GM19397 (cell line): ENCODE measurements at regions not wholly inside any gene's neighbourhood (a gene's known extent, or its start where the extent isn't known, plus 50 kb on each side); places are given as distances from the start of the nearest gene placed in this dataset.

Experiments used
- ATAC-seq: cut with Tn5 transposase; IDR thresholded peaks from one replicate; pipeline ENCODE4 v1.9.1; 2021; ENCODE audit warnings: mild to moderate bottlenecking, moderate library complexity; ENCODE audit not compliant: unreplicated experiment

DNA sequence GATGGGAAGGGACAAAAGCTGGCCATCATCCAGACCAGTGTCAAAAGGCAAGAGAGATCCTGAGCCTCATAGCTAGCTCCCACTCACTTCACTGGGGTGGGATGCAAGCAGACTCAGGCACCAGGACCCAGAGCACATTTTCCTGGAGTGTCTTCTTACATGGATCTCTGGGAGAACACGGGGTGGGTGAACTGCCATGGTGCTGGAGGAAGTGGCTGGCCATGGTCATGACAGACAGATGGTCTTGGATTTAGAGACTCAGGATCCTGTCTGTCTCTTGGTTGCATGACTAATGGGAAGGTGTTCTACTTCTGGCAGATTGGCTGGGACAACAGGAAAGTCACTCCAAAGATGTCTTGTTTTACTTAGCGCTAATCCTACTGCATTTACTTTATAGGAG lies 311.5 kb downstream of the ATP23 start:
- no peak for ATAC-seq

DNA sequence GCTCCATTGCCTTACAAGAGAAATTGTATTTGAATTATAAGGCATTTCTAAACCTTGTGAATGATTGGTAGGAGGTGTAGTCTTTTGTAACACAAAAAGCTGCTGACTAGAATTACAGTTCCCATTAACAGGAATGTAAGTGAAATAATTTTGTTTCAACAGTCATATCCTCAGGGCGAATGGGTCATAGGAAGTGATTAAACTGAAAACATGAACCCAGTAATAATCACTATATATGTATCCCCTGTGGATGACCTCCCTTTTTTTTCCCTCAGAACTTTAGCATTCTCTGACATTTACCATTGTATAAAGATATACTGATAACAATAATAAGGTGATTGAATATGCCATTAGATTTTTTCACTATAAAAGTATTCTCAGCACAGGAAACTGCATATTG lies 312.3 kb downstream of the ATP23 start:
- no peak for ATAC-seq

DNA sequence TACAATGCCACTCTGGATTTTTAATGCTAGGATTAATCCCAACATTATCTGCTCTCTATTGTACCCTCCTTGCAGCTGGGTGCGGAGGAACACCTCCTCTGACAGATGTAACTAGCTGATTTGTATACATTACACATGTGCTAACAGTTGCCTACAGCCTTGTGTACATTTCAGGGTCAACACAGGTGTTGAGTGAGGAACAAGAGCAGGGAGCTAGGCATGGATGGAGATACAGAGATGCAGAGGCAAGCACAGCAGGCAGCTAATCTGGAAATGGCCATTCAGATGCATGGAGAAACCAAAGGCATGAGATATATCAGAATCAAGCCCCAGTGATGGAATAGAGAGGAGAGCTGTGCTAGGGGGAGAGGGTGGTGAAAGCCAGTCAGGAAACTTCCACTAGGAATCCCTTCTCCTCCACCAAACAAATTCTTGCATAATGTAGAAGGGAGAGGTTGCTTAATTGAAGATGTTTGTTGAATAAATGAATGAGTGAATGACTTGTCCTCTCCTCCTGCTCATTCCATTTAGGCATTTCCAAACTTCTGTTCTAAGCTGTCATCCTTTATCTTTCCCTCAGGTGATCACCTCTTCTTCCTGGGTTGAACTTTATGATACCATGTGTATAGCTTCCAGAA lies 313.2 kb downstream of the ATP23 start:
- no peak for ATAC-seq

GRCh38 chr12:58262796-58263195 lies 321.4 kb downstream of the ATP23 start:
- no peak for ATAC-seq

- ATAC-seq: no peak
Measured at GRCh38 chr12:58263816-58264215, 322.4 kb downstream of the ATP23 start.

DNA sequence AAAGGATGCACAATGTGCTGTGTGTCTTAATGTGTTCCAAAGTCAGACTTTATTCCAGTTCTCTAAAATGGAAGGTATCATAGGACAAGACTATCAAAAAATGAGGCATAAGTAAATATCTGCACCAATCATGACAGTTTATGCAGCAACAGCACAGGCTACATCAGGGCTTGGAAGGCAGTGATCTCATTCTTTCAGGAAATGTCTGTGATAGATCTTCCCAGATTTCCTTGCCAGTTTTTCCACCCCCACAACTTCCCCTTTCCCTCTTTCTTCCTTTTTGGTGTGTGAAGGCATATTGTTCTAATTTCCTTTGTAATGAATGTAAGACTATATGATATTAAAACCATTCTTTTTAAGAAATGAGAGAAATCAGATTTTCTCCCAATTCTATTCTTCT lies 326.7 kb downstream of the ATP23 start:
- no peak for ATAC-seq

- ATAC-seq: no peak
Measured at GRCh38 chr12:58269476-58269875, 328.1 kb downstream of the ATP23 start.

DNA sequence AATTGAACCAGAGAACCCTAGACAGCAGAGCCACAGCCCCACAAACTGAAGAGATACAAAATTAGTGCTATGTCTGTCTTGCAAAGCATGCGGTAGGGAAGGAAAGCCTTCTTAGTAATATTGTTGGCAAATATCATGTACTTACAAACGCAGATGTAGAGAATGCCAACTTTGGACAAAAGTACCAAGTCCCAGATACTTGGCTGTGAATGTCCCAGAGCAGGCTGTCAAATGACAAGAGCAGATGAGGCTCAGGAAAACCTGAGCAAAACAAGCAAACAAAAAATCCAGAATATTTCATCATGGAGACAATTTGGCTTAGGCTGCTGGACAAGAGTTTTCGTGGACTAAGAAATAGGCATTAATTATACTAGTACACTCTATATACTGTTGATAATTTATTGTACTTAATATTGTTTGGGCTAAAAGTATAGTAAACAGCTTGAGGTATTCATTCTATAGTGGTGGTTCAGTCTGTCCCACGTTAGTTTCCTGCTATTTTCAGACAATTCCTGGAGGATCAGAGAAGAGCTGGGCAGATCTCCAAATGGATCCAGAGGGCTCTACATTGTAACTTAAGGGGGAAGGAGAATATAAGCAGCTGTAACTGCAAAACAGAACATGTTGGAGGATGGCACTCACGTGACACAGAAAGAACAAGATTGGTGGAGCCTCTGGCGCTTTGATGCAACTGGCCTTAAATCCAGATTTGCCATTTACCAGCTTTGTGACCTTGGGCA lies 329.8 kb downstream of the ATP23 start:
- no peak for ATAC-seq

DNA sequence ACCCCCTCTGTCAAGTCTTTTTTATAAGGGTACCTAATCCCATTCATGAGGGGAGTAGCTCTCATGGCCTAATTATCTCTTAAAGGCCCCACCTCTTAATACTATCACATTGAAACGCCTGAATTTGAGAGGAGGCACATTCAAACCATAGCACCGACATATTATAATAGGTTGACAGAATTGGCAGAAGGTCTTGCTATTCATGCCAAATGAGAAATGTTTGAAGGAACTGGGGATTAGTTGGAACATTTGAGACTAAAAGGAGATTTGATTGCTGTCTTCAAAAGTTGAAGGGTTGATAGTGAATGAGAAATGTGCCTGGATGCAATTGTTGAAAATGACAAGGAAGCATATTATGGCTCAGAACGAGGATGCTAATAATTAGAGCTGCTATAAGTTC lies 331.1 kb downstream of the ATP23 start:
- no peak for ATAC-seq

DNA sequence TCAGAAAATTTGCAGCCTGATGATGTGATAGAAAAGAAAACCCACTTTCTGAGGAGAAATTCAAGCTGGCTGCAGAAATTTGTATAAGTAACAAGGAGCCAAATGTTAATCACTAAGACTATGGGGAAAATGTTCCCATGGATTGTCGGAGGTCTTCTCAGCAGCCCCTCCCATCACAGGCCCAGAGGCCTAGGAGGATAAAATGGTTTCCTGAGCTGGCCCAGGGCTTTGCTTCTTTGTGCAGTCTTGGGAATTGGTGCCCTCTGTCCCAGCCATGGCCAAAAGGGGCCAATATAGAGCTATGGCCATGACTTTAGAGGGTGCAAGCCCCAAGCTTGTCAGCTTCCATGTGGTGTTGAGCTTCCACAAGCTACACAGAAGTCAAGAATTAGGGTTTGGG lies 335.9 kb downstream of the ATP23 start:
- no peak for ATAC-seq

- ATAC-seq: no peak
Measured at GRCh38 chr12:58283553-58283952, 342.2 kb downstream of the ATP23 start.

GRCh38 chr12:58285551-58285950 lies 344.2 kb downstream of the ATP23 start:
- no peak for ATAC-seq

GRCh38 chr12:58286353-58286752 lies 345.0 kb downstream of the ATP23 start:
- no peak for ATAC-seq

- no peak for ATAC-seq
Measured at GRCh38 chr12:58288190-58288589, 346.8 kb downstream of the ATP23 start.

- ATAC-seq: no peak
Measured at GRCh38 chr12:58291106-58291505, 349.7 kb downstream of the ATP23 start.

DNA sequence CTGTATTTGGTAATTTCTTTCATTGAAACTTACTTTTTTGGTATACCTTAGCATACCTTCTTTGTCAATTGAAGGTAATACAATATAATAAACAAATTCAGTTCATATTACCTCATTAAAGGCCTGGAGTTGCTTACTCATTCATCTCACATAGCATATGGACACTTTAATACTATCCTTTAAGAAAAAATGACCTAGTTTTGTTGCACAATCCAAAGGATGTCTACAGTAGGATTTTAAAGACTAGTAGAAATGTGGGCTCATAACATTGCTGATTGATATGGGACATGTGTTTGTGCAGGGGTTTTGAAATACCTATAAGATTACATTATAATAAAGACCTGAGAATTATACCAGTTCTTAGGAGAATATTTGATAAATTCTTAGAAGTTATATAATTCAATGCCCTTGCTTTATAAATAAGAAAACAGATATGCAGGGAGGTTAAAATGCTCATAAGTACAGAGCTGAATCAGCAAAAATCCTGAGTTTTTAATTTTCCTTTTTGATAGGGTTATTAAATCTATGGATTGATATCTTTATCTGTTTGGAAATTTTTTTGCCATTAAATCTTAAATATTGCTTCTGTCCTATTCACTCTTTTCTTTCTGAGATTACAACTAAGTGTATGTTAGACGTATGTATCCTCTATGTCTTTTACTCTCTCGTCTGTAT lies 352.1 kb downstream of the ATP23 start:
- ATAC-seq: no peak

- ATAC-seq: no peak
Measured at GRCh38 chr12:58295268-58295667, 353.9 kb downstream of the ATP23 start.

GRCh38 chr12:58296863-58297262 lies 355.5 kb downstream of the ATP23 start:
- no peak for ATAC-seq

DNA sequence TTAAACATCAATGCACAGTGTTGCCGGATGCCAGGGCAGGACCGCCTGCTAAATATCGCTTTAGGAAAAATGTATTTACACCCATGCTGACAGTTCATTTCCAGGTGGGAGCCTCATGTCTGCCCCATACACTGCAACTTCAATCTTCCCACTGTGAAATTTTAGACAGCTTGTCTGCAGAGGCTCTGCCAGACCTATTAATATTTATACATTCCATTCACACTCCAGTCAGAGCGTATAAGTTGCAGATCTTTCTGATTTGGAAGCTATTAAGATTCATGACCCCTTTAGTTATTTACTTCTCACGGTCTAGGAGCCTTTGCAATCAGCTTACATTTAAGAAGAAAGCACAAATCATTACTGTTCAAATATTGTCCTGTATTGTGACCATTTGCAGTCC lies 357.4 kb downstream of the ATP23 start:
- no peak for ATAC-seq

DNA sequence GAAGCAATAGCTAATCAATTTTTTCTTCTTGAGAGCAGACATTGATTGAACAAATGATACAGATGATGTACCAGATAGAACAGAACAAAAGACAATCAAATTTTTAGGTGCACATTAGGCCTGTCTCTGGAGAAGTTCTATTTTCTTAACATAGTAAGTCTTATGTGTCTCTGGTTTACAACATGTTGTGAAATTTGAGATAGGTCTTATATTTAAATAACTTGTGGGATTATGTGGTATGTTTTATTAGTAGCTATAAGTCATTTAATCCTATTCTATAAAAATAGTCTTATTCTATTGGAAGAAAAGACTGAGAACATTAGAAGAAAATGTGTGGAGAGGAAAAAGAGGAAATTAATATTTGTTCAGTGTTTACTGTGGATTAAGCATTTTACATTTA lies 358.0 kb downstream of the ATP23 start:
- no peak for ATAC-seq

DNA sequence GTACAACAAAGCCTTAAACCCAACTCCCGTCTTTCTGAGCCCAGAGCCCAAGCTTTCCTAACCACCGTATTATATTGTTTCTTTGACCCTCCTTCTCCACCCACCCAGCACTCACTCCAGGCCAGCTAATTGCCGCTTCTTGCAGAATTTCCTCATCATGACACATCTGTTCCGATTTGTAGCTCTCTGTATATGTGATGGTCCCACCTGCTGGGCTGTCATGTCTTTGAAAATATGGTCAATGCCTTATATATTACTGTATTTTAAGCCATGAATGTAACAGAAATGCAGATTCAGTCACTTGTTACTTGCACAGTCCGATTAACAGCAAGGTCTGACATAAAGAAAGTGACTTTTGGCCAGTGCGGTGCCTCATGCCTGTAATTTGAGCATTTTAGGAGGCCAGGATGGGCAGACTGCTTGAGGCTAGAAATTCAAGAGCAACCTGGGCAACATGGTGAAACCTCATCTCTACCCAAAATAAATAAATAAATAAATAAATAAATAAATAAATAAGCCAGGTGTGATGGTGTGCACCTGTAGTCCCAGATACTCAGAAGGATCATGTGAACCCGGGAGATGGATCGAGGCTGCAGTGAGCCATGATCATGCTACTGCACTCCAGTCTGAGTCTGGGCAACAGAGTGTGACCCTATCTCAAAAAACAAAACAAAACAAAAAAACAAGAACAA lies 359.8 kb downstream of the ATP23 start:
- ATAC-seq: no peak

- ATAC-seq: no peak
Measured at GRCh38 chr12:58301730-58302122, 360.4 kb downstream of the ATP23 start.
